HG02759 (cell line): ENCODE measurements at regions not wholly inside any gene's neighbourhood (a gene's known extent, or its start where the extent isn't known, plus 50 kb on each side); places are given as distances from the start of the nearest gene placed in this dataset.
"Not testable (repeated sequence)": the region's sequence is repeated elsewhere in the genome, so short reads cannot be mapped to it uniquely, and the experiment has no call there.

ENCODE experiments used
- ATAC-seq: cut with Tn5 transposase; IDR thresholded peaks from one replicate; pipeline ENCODE4 v1.9.1; 2021; ENCODE audit warnings: mild to moderate bottlenecking, moderate library complexity; ENCODE audit not compliant: unreplicated experiment

- ATAC-seq: no peak
Observed at GRCh38 chr7:121745856-121746255, 127.1 kb upstream of the PTPRZ1 start.

- ATAC-seq: no peak
Observed at GRCh38 chr7:121744877-121745276, 128.1 kb upstream of the PTPRZ1 start.

GRCh38 chr7:121744319-121744718, 128.6 kb upstream of the PTPRZ1 start:
- ATAC-seq: no peak

- no peak for ATAC-seq
Observed at GRCh38 chr7:121741896-121742295, 131.1 kb upstream of the PTPRZ1 start.

DNA sequence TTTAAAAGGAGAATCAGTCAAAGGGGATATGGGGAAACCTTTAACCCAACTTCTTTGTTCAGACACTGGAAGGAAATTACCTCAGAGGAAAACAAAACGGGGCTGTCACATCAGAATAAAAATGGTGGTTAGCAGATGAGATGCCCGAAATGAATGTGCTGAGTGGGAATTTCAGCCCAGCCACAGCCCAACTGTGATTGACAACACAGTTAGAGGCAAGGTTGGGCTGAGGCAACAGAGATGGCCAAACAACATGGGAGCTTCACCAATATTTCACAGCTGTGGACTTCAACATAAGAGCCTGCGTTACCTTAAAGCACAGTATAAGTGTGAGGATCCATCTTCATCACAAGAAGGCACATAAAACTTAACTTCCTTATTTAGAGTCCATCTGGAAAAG, 133.5 kb upstream of the PTPRZ1 start:
- no peak for ATAC-seq

DNA sequence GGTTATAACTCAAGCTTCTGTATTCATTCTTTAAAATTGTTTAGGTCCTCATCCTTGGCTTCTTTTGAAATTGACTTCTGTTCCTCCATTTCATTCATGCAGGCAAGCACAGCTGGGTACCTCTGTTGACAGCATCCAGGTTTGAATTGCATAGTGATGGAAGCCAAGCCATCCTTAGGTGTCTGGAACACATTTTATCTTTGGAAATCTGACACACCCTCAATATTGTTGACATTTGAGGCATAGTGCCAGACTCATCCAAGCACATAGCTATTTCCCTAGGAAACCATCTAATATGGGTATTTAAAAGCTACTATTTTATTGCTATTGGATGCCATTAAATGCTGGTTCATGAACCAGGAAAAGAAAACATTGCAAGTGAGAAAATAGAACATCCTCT, 142.1 kb upstream of the PTPRZ1 start:
- ATAC-seq: no peak

GRCh38 chr7:121714559-121715303, 158.2 kb upstream of the PTPRZ1 start:
- peak; percentile 52 for ATAC-seq

- not testable (repeated sequence) for ATAC-seq
Observed at GRCh38 chr7:121712961-121713360, 160.0 kb upstream of the PTPRZ1 start.

GRCh38 chr7:121697731-121698316, 175.1 kb upstream of the PTPRZ1 start:
- ATAC-seq: no peak

- no peak for ATAC-seq
Observed at GRCh38 chr7:121696954-121697353, 176.0 kb upstream of the PTPRZ1 start.

- ATAC-seq: no peak
Observed at GRCh38 chr7:121689749-121690148, 183.2 kb upstream of the PTPRZ1 start.

- ATAC-seq: no peak
Observed at GRCh38 chr7:121681700-121682099, 191.3 kb upstream of the PTPRZ1 start.

- no peak for ATAC-seq
Observed at GRCh38 chr7:121676168-121676567, 196.8 kb upstream of the PTPRZ1 start.

GRCh38 chr7:121674455-121674854, 198.5 kb upstream of the PTPRZ1 start:
- ATAC-seq: not testable (repeated sequence)

DNA sequence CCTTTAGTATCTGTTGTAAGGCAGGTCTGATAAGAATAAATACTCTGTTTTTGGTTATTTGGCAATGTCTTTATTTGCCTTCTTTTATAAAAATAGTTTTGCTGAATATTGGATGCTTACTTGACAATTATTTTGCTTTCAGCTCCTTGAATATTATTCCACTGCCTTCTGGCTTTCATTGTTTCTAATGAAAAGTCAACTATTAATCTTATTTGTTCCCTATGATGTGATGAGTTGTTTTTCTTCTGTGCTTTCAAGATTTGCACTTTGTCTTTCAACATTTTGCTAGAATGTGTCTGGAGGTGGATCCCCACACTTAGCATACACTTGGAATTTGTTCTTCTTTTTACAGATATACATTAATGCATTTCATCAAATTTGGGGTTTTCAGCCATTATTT, 203.8 kb upstream of the PTPRZ1 start:
- no peak for ATAC-seq

DNA sequence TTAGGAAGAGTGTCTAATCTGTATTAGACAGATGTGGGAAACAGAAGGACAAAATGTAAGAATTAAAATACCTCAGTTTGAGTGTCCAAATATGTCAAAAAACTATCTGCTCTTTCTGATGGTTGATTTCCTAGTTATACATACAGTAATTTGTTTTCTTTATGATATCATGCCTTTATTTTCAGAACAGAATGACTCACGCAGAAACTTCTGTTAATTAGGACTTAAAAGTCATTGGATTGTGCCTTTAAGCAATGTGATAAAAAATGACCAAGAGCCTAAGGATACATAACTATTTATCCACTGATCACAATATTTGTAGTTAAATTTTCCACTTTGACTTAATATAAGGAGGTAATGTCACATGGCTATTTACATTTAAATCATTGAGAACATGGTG, 206.7 kb upstream of the PTPRZ1 start:
- ATAC-seq: no peak

GRCh38 chr7:121643320-121643719, 229.6 kb upstream of the PTPRZ1 start:
- no peak for ATAC-seq

GRCh38 chr7:121639705-121640104, 233.3 kb upstream of the PTPRZ1 start:
- ATAC-seq: no peak

GRCh38 chr7:121638286-121638685, 234.7 kb upstream of the PTPRZ1 start:
- ATAC-seq: no peak

DNA sequence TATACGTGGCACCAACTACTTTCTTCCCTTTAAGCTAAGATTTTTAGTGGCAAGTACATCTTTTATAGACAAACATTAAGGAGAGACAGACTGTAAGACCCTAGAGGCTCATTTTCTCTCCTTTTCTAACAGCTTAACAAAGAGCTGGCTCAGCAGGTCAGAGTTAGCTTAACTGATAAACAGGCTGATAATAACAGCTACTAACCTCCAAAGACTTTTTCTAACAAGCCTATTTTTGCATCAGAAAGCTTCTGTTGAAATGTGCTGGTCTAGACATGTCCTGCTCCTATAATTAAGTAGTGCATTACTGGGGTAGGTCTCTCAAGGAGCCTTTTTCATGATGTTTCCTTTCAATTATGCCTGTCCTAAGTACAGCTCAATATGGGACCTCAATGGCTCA, 238.2 kb upstream of the FAM3C start:
- no peak for ATAC-seq

DNA sequence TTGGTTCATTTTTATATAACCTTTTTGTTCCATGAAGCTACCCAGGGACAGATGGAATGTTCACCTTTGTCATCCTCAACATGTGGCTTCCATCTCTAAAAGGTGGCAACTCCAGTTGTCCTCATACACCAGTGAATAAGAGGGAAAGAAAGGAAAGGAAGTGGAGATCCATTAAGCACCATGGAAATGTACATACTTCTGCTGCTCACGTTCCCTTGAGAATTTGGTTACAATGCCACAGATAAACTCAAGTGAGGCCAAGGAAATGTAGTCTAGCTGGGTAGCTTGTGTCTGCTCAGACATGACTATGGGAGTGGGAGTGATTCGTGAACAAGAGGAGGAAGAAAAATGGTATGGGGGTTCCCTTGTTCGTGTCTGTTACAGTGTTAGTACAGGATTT, 237.1 kb upstream of the FAM3C start:
- ATAC-seq: no peak

- no peak for ATAC-seq
Observed at GRCh38 chr7:121624958-121625357, 228.8 kb upstream of the FAM3C start.
